ENCODE measurements at regions not wholly inside any gene's neighbourhood (a gene's known extent, or its start where the extent isn't known, plus 50 kb on each side); places are given as distances from the start of the nearest gene placed in this dataset.

- no peak overlapping the region for H3K4me3 ChIP-seq (ENCODE audit: low read depth, low read length)
- no peak for DNase-seq (ENCODE audit: low read depth)
- no peak for TF ChIP-seq CTCF (conservative IDR thresholded peaks at IDR 0.05; ENCODE audit: low read depth, low read length)
These were observed 143.2 kb downstream of the POU4F1 start for GRCh38 chr13:78460176-78460575.

- no peak overlapping the region for H3K4me3 ChIP-seq (ENCODE audit: low read depth, low read length)
- no peak for TF ChIP-seq CTCF (conservative IDR thresholded peaks at IDR 0.05; ENCODE audit: low read depth, low read length)
- no peak for DNase-seq (ENCODE audit: low read depth)
These were observed 159.5 kb downstream of the POU4F1 start for GRCh38 chr13:78443839-78444238.

DNA sequence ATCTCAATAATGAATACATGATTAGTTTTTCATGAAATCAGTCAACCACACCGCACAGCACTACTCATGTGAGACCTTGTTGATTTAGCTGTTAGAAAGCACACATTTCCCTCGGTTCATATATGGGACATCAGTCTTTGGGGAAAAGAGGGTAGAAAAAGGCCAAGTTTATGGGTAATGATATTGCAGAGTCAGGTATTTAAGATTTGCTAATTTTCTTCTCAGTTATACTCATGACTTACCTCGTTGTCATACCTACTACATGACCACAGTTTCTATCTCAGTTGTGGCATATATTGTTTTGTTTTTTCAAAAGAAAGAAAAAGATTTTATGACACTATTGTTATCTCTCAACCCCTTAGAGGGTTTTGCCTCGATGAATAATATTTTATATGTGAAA is 165.6 kb downstream of the POU4F1 start:
- no peak for TF ChIP-seq CTCF (conservative IDR thresholded peaks at IDR 0.05; ENCODE audit: low read depth, low read length)
- no peak overlapping the region for H3K4me3 ChIP-seq (ENCODE audit: low read depth, low read length)
- DNase-seq (ENCODE audit: low read depth): no peak

GRCh38 chr13:78436311-78436710 is 167.0 kb downstream of the POU4F1 start:
- no peak for DNase-seq (ENCODE audit: low read depth)
- TF ChIP-seq CTCF (conservative IDR thresholded peaks at IDR 0.05; ENCODE audit: low read depth, low read length): no peak
- no peak overlapping the region for H3K4me3 ChIP-seq (ENCODE audit: low read depth, low read length)

DNA sequence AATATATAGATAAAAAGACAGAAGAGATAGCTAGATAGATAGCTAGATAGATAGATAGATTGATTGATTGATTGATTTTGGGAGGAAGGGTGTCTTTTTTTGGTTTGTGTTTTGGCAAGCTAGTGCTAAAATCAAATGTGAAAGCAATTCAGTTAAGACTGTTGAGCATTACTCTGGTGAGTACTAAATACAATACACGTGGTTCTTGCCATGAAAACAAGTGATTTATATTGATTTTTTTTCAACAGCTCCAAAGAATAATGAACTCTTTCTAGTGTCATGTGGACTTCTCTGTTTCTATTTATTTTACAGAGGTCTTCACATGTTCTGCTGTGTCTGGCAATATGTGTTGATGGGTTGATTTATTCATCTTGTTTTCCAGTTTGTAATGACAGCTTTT is 172.0 kb downstream of the POU4F1 start:
- no peak for DNase-seq (ENCODE audit: low read depth)
- H3K4me3 ChIP-seq (ENCODE audit: low read depth, low read length): no peak overlapping the region
- TF ChIP-seq CTCF (conservative IDR thresholded peaks at IDR 0.05; ENCODE audit: low read depth, low read length): no peak

DNA sequence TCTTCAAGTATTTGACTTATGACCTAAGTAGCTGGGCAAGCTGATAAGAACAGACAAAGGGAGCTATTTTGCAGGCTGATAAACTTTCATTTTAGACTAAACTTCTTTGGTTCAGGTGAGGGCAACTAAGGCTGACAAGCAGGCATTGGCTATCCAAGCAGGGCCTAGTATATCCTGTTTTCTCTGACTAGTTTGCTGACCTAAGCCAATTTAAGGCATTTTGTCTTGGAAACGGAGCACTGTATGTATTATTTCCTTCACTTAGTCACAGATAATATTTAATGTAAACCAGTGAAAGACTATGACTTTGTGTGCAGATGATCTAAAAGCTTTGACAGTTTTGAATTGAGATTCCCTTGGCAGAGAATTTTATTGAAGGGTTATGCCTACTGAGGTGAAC is 172.5 kb downstream of the POU4F1 start:
- TF ChIP-seq CTCF (conservative IDR thresholded peaks at IDR 0.05; ENCODE audit: low read depth, low read length): no peak
- no peak overlapping the region for H3K4me3 ChIP-seq (ENCODE audit: low read depth, low read length)
- DNase-seq (ENCODE audit: low read depth): no peak

- TF ChIP-seq CTCF (conservative IDR thresholded peaks at IDR 0.05; ENCODE audit: low read depth, low read length): no peak
- no peak for DNase-seq (ENCODE audit: low read depth)
- H3K4me3 ChIP-seq (ENCODE audit: low read depth, low read length): peak overlapping the region; percentile 23
These were observed 173.1 kb downstream of the POU4F1 start for GRCh38 chr13:78430166-78430791.
